ENCODE measurements at regions not wholly inside any gene's neighbourhood (a gene's known extent, or its start where the extent isn't known, plus 50 kb on each side); places are given as distances from the start of the nearest gene placed in this dataset.

- H3K4me3 Mint-ChIP-seq: no peak overlapping the region
- peaks cover 0 to 1% of the 10 kb centered on the region in 2 donors for H3K36me3 Mint-ChIP-seq (ENCODE audit: insufficient read depth in 2 of 2)
- H3K27ac Mint-ChIP-seq: no peak overlapping the region
- ATAC-seq (replicated peaks in 1 of 2) (no peak), DNase-seq (no peak)
- no peaks in the 10 kb centered on the region for H3K4me1 Mint-ChIP-seq (ENCODE audit: low read depth)
- H3K27me3 Mint-ChIP-seq (ENCODE audit: low read depth): no peaks in the 10 kb centered on the region
- H3K9me3 Mint-ChIP-seq: peaks cover 9 to 10% of the 10 kb centered on the region in 2 donors
These were observed 636.5 kb upstream of the TBX3 start for GRCh38 chr12:115320451-115320850.

DNA sequence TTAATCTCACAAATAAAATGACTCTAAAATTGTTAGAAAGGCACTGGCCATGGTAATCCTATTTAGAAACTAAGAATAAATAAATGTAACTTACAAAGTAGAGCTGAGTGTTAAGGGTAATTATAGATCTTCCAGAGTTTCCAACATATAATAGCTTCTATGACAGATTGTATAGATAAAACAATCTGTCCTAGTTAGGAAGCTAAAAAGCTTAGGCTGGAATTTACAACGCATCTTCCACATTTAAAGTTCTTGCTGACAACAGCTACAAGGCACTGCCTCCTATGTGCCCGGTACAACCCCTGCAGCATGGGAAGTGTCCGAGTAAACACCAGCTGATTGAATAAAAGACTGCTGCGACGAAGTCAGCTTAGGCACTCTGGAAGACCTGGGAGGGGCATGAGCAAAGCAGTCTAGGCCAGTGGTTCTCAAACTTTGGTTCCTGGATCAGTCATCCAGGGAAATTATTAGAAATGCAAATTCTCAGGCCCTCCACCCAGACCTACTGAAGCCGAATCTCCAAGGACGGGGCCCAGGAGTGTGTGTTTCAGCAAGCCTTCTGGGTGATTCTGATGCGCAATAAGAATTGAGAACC, 635.6 kb upstream of the TBX3 start:
- H3K9me3 Mint-ChIP-seq: peaks cover 8 to 9% of the 10 kb centered on the region in 2 donors

GRCh38 chr12:115313929-115314328, 630.0 kb upstream of the TBX3 start:
- Mint-ChIP-seq H3K4me1 (ENCODE audit: low read depth) (no peaks in the 10 kb centered on the region), H3K27ac (no peak overlapping the region), H3K36me3 (ENCODE audit: insufficient read depth in 2 of 2) (no peaks in the 10 kb centered on the region), H3K27me3 (ENCODE audit: low read depth) (peaks cover 6% of the 10 kb centered on the region), H3K9me3 (peaks cover 4 to 9% of the 10 kb centered on the region in 2 donors), H3K4me3 (no peak overlapping the region)
- DNase-seq: no peak
- ATAC-seq (replicated peaks in 1 of 2): no peak

More for the DNA sequence above, 635.6 kb upstream of the TBX3 start:
- peaks cover 0 to 1% of the 10 kb centered on the region in 2 donors for H3K36me3 Mint-ChIP-seq (ENCODE audit: insufficient read depth in 2 of 2)
- DNase-seq (no peak), ATAC-seq (replicated peaks in 1 of 2) (no peak)
- H3K27me3 Mint-ChIP-seq (ENCODE audit: low read depth): no peaks in the 10 kb centered on the region
- H3K4me3 Mint-ChIP-seq: no peak overlapping the region
- no peak overlapping the region for H3K27ac Mint-ChIP-seq
- no peaks in the 10 kb centered on the region for H3K4me1 Mint-ChIP-seq (ENCODE audit: low read depth)

DNA sequence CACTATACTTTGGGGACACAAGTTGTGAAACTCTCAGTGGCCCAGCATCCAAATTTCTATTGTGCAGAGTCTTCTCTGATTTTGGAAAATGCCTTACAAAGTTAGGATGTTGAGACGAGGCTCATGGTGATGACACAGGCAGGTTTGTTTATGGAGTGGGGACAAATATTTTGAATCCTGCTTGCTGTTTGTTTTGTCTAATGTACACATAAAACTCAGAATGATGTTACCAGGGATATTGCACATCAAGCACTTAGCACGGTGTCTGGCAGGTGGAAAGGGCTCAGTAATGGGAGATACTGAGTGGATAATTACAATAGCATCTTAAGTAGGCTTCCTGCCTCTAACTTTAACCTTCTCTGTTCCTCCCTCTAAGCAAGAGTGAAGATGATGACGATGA, 628.9 kb upstream of the TBX3 start:
- Mint-ChIP-seq H3K27me3 (ENCODE audit: low read depth) (peaks cover 6% of the 10 kb centered on the region), H3K4me1 (ENCODE audit: low read depth) (no peaks in the 10 kb centered on the region), H3K36me3 (ENCODE audit: insufficient read depth in 2 of 2) (no peaks in the 10 kb centered on the region), H3K27ac (no peak overlapping the region), H3K9me3 (peaks cover 4 to 11% of the 10 kb centered on the region in 2 donors), H3K4me3 (no peak overlapping the region)
- no peak for DNase-seq
- no peak for ATAC-seq (replicated peaks in 1 of 2)

- Mint-ChIP-seq H3K27ac (no peak overlapping the region), H3K9me3 (peaks cover 6 to 11% of the 10 kb centered on the region in 2 donors), H3K4me1 (ENCODE audit: low read depth) (no peaks in the 10 kb centered on the region), H3K36me3 (ENCODE audit: insufficient read depth in 2 of 2) (no peaks in the 10 kb centered on the region), H3K4me3 (no peak overlapping the region), H3K27me3 (ENCODE audit: low read depth) (peaks cover 6% of the 10 kb centered on the region)
- DNase-seq: no peak
- no peak for ATAC-seq (replicated peaks in 1 of 2)
These were observed 627.9 kb upstream of the TBX3 start for GRCh38 chr12:115311875-115312274.

DNA sequence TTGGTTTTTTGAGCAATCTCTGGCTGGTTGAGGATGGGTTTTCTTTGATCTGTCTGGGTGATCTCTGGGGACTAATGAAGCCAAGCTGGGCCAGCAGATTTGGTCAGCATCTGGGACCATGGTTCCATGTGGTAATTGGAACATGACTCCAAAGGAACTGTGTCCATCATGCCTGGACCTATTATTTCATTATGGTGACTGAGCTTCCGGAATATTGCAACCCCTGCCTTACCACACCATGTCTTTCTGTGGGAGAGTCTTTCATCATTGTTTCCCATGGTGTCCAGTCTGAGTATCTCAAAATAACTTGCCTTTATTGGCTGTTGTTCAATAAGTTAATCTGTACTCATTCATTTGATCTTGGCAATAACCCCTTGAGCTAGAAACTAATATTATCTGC, 624.9 kb upstream of the TBX3 start:
- ATAC-seq (replicated peaks in 1 of 2) (no peak), DNase-seq (no peak)
- H3K27ac Mint-ChIP-seq: no peak overlapping the region
- no peaks in the 10 kb centered on the region for H3K4me1 Mint-ChIP-seq (ENCODE audit: low read depth)
- no peak overlapping the region for H3K4me3 Mint-ChIP-seq
- H3K36me3 Mint-ChIP-seq (ENCODE audit: insufficient read depth in 2 of 2): no peaks in the 10 kb centered on the region
- H3K27me3 Mint-ChIP-seq (ENCODE audit: low read depth): peaks cover under 1% of the 10 kb centered on the region
- peaks cover 2 to 6% of the 10 kb centered on the region in 2 donors for H3K9me3 Mint-ChIP-seq

- DNase-seq: no peak
- no peaks in the 10 kb centered on the region for H3K27me3 Mint-ChIP-seq (ENCODE audit: low read depth)
- H3K4me3 Mint-ChIP-seq: no peak overlapping the region
- no peak overlapping the region for H3K27ac Mint-ChIP-seq
- H3K36me3 Mint-ChIP-seq (ENCODE audit: insufficient read depth in 2 of 2): no peaks in the 10 kb centered on the region
- H3K4me1 Mint-ChIP-seq (ENCODE audit: low read depth): no peaks in the 10 kb centered on the region
- peaks cover 3 to 6% of the 10 kb centered on the region in 2 donors for H3K9me3 Mint-ChIP-seq
- ATAC-seq (replicated peaks in 1 of 2): no peak
These were observed 622.4 kb upstream of the TBX3 start for GRCh38 chr12:115306380-115306779.

DNA sequence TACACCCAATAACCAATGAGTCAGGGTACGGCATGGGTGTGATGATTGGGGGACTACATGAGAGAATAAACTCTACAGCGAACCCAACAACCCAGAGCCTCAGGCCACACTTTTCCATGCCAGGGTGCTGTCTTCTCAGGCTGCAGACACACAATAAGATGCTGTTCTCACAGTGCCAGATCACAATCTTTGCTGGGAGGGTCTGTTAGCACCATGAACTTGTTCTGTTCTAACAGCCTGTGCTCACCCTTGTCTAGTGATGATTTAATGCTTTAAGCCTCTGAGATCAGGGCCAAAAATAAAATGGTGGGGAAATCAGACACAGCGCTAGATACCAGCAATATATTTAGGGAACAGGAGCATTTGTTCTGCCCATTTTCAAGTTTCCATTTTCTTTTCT, 621.9 kb upstream of the TBX3 start:
- ATAC-seq (replicated peaks in 1 of 2): no peak
- DNase-seq: no peak
- Mint-ChIP-seq H3K9me3 (peaks cover 3 to 6% of the 10 kb centered on the region in 2 donors), H3K4me1 (ENCODE audit: low read depth) (no peaks in the 10 kb centered on the region), H3K27ac (no peak overlapping the region), H3K4me3 (no peak overlapping the region), H3K36me3 (ENCODE audit: insufficient read depth in 2 of 2) (no peaks in the 10 kb centered on the region), H3K27me3 (ENCODE audit: low read depth) (no peaks in the 10 kb centered on the region)

- Mint-ChIP-seq H3K27ac (no peak overlapping the region), H3K27me3 (ENCODE audit: low read depth) (no peaks in the 10 kb centered on the region), H3K9me3 (peaks cover 3 to 6% of the 10 kb centered on the region in 2 donors), H3K36me3 (ENCODE audit: insufficient read depth in 2 of 2) (no peaks in the 10 kb centered on the region), H3K4me1 (ENCODE audit: low read depth) (no peaks in the 10 kb centered on the region), H3K4me3 (no peak overlapping the region)
- ATAC-seq (replicated peaks in 1 of 2): no peak
- no peak for DNase-seq
These were observed 621.3 kb upstream of the TBX3 start for GRCh38 chr12:115305275-115305674.

DNA sequence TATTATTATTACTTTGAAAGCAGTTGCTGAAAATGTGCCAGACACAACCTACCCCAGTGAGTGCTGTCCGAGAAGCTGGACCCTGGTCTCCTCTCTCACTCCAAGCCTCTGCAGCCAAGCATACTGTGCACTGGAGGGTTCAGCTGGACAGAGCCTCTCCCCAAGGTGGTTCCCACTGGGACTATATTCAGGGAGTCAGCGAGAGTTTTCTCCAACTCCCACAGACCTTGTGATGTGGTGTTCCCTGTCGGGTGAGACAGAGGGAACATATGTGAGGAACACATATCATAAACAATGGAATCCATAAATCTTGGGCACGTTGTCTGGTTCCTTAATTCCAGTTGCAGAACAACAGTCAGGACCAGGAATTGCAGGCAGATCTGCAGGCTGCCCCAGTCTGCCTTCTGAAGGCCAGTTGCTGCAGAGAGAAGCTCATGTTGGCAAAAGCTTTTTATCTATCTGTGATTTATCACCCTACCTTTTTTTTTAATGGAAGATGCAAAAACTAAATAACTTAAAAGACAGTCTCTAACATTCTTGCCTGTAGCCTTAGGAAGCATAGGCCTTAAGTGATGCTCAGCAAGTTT, 619.8 kb upstream of the TBX3 start:
- H3K36me3 Mint-ChIP-seq (ENCODE audit: insufficient read depth in 2 of 2): no peaks in the 10 kb centered on the region
- H3K27me3 Mint-ChIP-seq (ENCODE audit: low read depth): no peaks in the 10 kb centered on the region

DNA sequence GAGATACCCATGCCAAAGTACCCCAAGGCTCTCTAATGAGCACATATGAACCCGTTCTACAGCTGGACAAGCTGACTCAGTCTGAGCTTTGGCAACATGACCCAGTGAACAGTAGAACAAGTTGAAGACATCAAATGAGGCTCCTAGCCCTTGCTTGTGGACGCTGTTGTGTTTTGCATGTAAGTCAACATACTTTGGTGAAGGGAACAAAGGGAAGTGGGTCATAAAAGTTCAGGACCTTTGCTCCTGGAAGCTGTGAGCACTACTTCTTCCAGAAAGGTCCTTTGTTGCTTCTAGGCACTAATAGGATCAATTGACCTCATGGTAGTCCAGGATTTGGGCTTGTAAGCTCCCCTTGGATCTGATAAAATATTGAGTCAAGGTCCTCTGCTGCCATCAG, 613.5 kb upstream of the TBX3 start:
- no peak overlapping the region for H3K27ac Mint-ChIP-seq
- no peaks in the 10 kb centered on the region for H3K27me3 Mint-ChIP-seq (ENCODE audit: low read depth)
- H3K36me3 Mint-ChIP-seq (ENCODE audit: insufficient read depth in 2 of 2): no peaks in the 10 kb centered on the region
- H3K9me3 Mint-ChIP-seq: peaks cover 3 to 6% of the 10 kb centered on the region in 2 donors
- no peak for DNase-seq
- ATAC-seq (replicated peaks in 1 of 2): no peak
- H3K4me3 Mint-ChIP-seq: no peak overlapping the region
- H3K4me1 Mint-ChIP-seq (ENCODE audit: low read depth): no peaks in the 10 kb centered on the region

More for the DNA sequence above, 619.8 kb upstream of the TBX3 start:
- no peak for DNase-seq
- Mint-ChIP-seq H3K27ac (no peak overlapping the region), H3K9me3 (peaks cover 4% of the 10 kb centered on the region in 2 donors), H3K4me3 (no peak overlapping the region), H3K4me1 (ENCODE audit: low read depth) (no peaks in the 10 kb centered on the region)
- ATAC-seq (replicated peaks in 1 of 2): no peak

DNA sequence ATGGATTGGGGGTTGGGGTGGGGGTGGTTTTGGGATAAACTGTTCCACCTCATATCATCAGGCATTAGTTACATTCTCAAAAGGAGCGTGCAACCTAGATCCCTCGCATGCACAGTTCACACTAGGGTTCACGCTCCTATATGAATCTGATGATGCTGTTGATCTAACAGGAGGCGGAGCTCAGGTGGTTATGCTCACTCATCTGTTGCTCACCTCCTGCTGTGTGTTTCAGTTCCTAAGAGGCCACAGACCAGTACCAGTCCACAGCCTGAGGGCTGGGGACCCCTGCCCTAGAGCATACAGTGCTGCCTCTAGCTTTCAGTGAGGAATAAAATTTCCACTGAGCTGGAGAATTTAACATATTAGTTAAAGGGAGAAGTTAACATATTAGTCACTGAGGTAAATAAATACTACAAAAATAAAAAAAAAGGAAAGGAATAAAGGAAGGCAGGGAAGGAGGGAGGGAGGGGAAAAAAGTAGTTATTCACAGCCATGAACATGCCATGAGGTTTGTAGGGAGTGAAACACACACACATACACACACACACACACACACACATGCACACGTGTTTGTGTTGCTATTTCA, 612.7 kb upstream of the TBX3 start:
- no peaks in the 10 kb centered on the region for H3K4me1 Mint-ChIP-seq (ENCODE audit: low read depth)
- H3K27ac Mint-ChIP-seq: no peak overlapping the region
- H3K4me3 Mint-ChIP-seq: no peak overlapping the region
- no peak for ATAC-seq (replicated peaks in 1 of 2)
- peaks cover 2 to 6% of the 10 kb centered on the region in 2 donors for H3K9me3 Mint-ChIP-seq
- no peaks in the 10 kb centered on the region for H3K27me3 Mint-ChIP-seq (ENCODE audit: low read depth)
- DNase-seq: no peak
- H3K36me3 Mint-ChIP-seq (ENCODE audit: insufficient read depth in 2 of 2): no peaks in the 10 kb centered on the region

DNA sequence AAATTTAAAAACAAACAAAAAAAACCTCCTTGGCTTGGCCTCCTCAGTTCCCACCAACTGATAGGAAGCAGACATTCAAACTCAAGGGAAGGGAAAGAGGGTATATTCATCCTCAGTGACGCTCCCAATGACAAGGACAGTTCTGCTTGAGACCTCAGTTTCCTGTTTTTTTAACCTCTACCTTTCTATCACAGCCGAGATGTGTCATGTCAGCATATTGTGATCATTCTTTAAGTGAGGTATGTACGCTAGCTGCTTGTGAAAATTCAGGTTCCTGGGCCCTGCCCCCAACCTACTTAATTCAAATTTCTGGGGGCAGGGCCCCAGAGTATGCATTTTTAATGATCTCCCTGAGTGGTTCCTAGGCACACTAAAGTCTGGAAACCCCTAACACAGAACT, 611.9 kb upstream of the TBX3 start:
- H3K27ac Mint-ChIP-seq: no peak overlapping the region
- H3K27me3 Mint-ChIP-seq (ENCODE audit: low read depth): no peaks in the 10 kb centered on the region
- no peaks in the 10 kb centered on the region for H3K36me3 Mint-ChIP-seq (ENCODE audit: insufficient read depth in 2 of 2)
- H3K4me1 Mint-ChIP-seq (ENCODE audit: low read depth): no peaks in the 10 kb centered on the region
- no peak overlapping the region for H3K4me3 Mint-ChIP-seq
- DNase-seq (no peak), ATAC-seq (replicated peaks in 1 of 2) (no peak)
- H3K9me3 Mint-ChIP-seq: peaks cover 0 to 5% of the 10 kb centered on the region in 2 donors
